ENCODE measurements at regions not wholly inside any gene's neighbourhood (a gene's known extent, or its start where the extent isn't known, plus 50 kb on each side); places are given as distances from the start of the nearest gene placed in this dataset.

DNA sequence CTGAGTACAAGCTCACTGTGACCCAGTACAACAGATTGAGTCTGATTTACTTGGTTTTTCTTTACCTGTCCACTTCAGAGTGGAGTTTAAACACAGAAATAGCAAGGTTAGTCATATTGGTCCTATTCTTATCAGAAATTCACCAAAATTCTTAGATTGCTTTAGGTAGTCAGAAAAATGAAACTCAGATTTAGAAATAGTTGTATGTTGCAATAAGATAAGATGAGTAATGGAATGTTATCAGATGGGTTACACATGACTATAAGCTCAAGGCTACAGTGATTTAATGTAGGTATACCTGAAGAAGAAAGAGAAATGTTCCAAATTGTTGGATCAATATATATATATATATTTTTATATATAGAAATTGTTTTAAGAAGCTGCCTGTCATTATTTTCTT is 524.1 kb downstream of the LRFN5 start:
- TF ChIP-seq POLR2A (IDR thresholded peaks at IDR 0.05): no peak
- TF ChIP-seq, protein P1, sequence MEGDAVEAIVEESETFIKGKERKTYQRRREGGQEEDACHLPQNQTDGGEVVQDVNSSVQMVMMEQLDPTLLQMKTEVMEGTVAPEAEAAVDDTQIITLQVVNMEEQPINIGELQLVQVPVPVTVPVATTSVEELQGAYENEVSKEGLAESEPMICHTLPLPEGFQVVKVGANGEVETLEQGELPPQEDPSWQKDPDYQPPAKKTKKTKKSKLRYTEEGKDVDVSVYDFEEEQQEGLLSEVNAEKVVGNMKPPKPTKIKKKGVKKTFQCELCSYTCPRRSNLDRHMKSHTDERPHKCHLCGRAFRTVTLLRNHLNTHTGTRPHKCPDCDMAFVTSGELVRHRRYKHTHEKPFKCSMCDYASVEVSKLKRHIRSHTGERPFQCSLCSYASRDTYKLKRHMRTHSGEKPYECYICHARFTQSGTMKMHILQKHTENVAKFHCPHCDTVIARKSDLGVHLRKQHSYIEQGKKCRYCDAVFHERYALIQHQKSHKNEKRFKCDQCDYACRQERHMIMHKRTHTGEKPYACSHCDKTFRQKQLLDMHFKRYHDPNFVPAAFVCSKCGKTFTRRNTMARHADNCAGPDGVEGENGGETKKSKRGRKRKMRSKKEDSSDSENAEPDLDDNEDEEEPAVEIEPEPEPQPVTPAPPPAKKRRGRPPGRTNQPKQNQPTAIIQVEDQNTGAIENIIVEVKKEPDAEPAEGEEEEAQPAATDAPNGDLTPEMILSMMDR (IDR thresholded peaks at IDR 0.05): no peak

Measured in thyroid gland (tissue), 4 donors.